Keratinocyte (primary cell): ENCODE measurements at regions not wholly inside any gene's neighbourhood (a gene's known extent, or its start where the extent isn't known, plus 50 kb on each side); places are given as distances from the start of the nearest gene placed in this dataset.

ENCODE experiments used
- DNase-seq: peaks from one replicate; pipeline ENCODE4 v3.0.0-alpha.2; 2011; ENCODE audit warnings: low read depth, missing footprints, low spot score
- FAIRE-seq: peaks from 2 replicates; lab custom pipeline; 2011; peaks lifted over from hg19 to GRCh38; lab: Jason Lieb, UNC
- H2AFZ ChIP-seq: 2 replicates; pipeline ENCODE4 v1.6.0; 2012; ENCODE audit warnings: low read length, control low read depth, inconsistent platforms; ENCODE audit not compliant: control insufficient read depth
- H3K27ac ChIP-seq: 2 replicates; pipeline ENCODE4 v1.5.1; 2011; ENCODE audit warnings: low read length; ENCODE audit not compliant: control insufficient read depth, insufficient read depth
- H3K27me3 ChIP-seq: 3 replicates; pipeline ENCODE4 v1.6.0; 2011; ENCODE audit warnings: low read length; ENCODE audit not compliant: control insufficient read depth, insufficient read depth; ENCODE audit errors: extremely low read depth
- H3K36me3 ChIP-seq, 2 experiments: 2 replicates in 1 of 2; 3 replicates in 1 of 2; pipeline ENCODE4 v1.5.1; 2011; ENCODE audit warnings: low read length in 2 of 2, mild to moderate bottlenecking in 1 of 2; ENCODE audit not compliant: control insufficient read depth in 2 of 2, insufficient read depth in 2 of 2; ENCODE audit errors: extremely low read depth in 1 of 2
- H3K4me1 ChIP-seq: 3 replicates; pipeline ENCODE4 v1.5.1; 2011; ENCODE audit warnings: low read length; ENCODE audit not compliant: control insufficient read depth, insufficient read depth; ENCODE audit errors: extremely low read depth
- H3K4me2 ChIP-seq: 3 replicates; pipeline ENCODE4 v1.6.0; 2011; ENCODE audit warnings: low read depth, low read length; ENCODE audit not compliant: control insufficient read depth, insufficient read depth; ENCODE audit errors: extremely low read depth
- H3K4me3 ChIP-seq, 3 experiments: fragments of 200-600 bp in 1 of 3; sonication (generic) in 1 of 3; 2 replicates in 2 of 3; 3 replicates in 1 of 3; pipeline ENCODE4 v1.5.1; 2011 to 2016; ENCODE audit warnings: low read length in 3 of 3, mild to moderate bottlenecking in 3 of 3, control low read depth in 2 of 3, inconsistent platforms in 1 of 3, low read depth in 1 of 3, mixed read lengths in 1 of 3, mixed run types in 1 of 3, moderate library complexity in 1 of 3; ENCODE audit not compliant: control insufficient read depth in 2 of 3, insufficient read depth in 2 of 3; ENCODE audit errors: extremely low read depth in 1 of 3
- H3K79me2 ChIP-seq: 2 replicates; pipeline ENCODE4 v1.6.0; 2012; ENCODE audit warnings: low read length; ENCODE audit not compliant: control insufficient read depth, insufficient read depth
- H3K9ac ChIP-seq: 3 replicates; pipeline ENCODE4 v1.6.0; 2011; ENCODE audit warnings: low read length; ENCODE audit not compliant: control insufficient read depth, insufficient read depth; ENCODE audit errors: extremely low read depth
- H3K9me1 ChIP-seq: 3 replicates; pipeline ENCODE4 v1.6.0; 2011; ENCODE audit warnings: low read length; ENCODE audit not compliant: control insufficient read depth, insufficient read depth; ENCODE audit errors: extremely low read depth
- H3K9me3 ChIP-seq: 2 replicates; pipeline ENCODE4 v1.5.1; 2012; ENCODE audit warnings: low read depth, low read length; ENCODE audit not compliant: control insufficient read depth
- H4K20me1 ChIP-seq: 3 replicates; pipeline ENCODE4 v1.6.0; 2011; ENCODE audit warnings: low read length; ENCODE audit not compliant: control insufficient read depth, insufficient read depth; ENCODE audit errors: extremely low read depth
- CTCF ChIP-seq, 3 experiments: IDR thresholded peaks in 1 of 3; conservative IDR thresholded peaks in 1 of 3; optimal IDR thresholded peaks in 1 of 3; 2 replicates in 2 of 3; 3 replicates in 1 of 3; pipeline versions ENCODE3 to v1.5.1; 2011; ENCODE audit warnings: low read length in 3 of 3, mild to moderate bottlenecking in 3 of 3, moderate library complexity in 2 of 3, control low read depth in 1 of 3, inconsistent platforms in 1 of 3; ENCODE audit not compliant: insufficient read depth in 2 of 3; ENCODE audit errors: extremely low read depth in 1 of 3
- EZH2 ChIP-seq: IDR thresholded peaks from one replicate; pipeline ENCODE4 v1.6.1; 2012; ENCODE audit warnings: inconsistent platforms, mild to moderate bottlenecking, low read length, moderate library complexity
- dilution Hi-C: fragments of 300-500 bp; cut with MboI; formaldehyde crosslinking; loops from one replicate; pipeline ENCODE4 v1.7.0; 2020; ENCODE audit warnings: low sequenced_read_pairs; ENCODE audit not compliant: extremely low pct_ligation_motif_present

- Histone ChIP-seq H3K4me2 (no peak overlapping the region), H2AFZ (no peak overlapping the region), H3K4me3 (no peak overlapping the region), H3K79me2 (no peaks in the 10 kb centered on the region), H3K4me1 (no peaks in the 10 kb centered on the region), H3K36me3 (no peaks in the 10 kb centered on the region), H4K20me1 (no peaks in the 10 kb centered on the region), H3K27me3 (no peaks in the 10 kb centered on the region), H3K9me1 (no peaks in the 10 kb centered on the region), H3K27ac (no peak overlapping the region), H3K9me3 (no peaks in the 10 kb centered on the region), H3K9ac (no peak overlapping the region)
- TF ChIP-seq CTCF (optimal IDR thresholded peaks at IDR 0.05 in 1 of 3, IDR thresholded peaks at IDR 0.05 in 1 of 3, conservative IDR thresholded peaks at IDR 0.05 in 1 of 3; ENCODE audit: extremely low read depth in 1 of 3, insufficient read depth in 2 of 3, low read length in 3 of 3) = peak in 2 of 3 experiments; percentile 23 to 58
- TF ChIP-seq EZH2 = no peak
- DNase-seq (no peak), FAIRE-seq (no peak)
- dilution Hi-C loops = no loop called here
Observed at GRCh38 chr1:187817782-187818181, 989.0 kb downstream of the PLA2G4A start.

- H3K9ac ChIP-seq = no peak overlapping the region
- DNase-seq = no peak
- H4K20me1 ChIP-seq = no peaks in the 10 kb centered on the region
- TF ChIP-seq EZH2 = no peak
- no peak for TF ChIP-seq CTCF (optimal IDR thresholded peaks at IDR 0.05 in 1 of 3, IDR thresholded peaks at IDR 0.05 in 1 of 3, conservative IDR thresholded peaks at IDR 0.05 in 1 of 3; ENCODE audit: extremely low read depth in 1 of 3, insufficient read depth in 2 of 3, low read length in 3 of 3)
- no peaks in the 10 kb centered on the region for H3K79me2 ChIP-seq
- H3K9me1 ChIP-seq = no peaks in the 10 kb centered on the region
- no peak overlapping the region for H2AFZ ChIP-seq
- no peak overlapping the region for H3K27ac ChIP-seq
- H3K4me2 ChIP-seq = no peak overlapping the region
- dilution Hi-C loops = no loop called here
- no peaks in the 10 kb centered on the region for H3K9me3 ChIP-seq
- FAIRE-seq = no peak
- no peaks in the 10 kb centered on the region for H3K36me3 ChIP-seq
- no peaks in the 10 kb centered on the region for H3K27me3 ChIP-seq
- no peaks in the 10 kb centered on the region for H3K4me1 ChIP-seq
- H3K4me3 ChIP-seq = no peak overlapping the region
Observed at GRCh38 chr1:187819086-187819485, 990.3 kb downstream of the PLA2G4A start.
